ENCODE measurements at regions not wholly inside any gene's neighbourhood (a gene's known extent, or its start where the extent isn't known, plus 50 kb on each side); places are given as distances from the start of the nearest gene placed in this dataset.

DNA sequence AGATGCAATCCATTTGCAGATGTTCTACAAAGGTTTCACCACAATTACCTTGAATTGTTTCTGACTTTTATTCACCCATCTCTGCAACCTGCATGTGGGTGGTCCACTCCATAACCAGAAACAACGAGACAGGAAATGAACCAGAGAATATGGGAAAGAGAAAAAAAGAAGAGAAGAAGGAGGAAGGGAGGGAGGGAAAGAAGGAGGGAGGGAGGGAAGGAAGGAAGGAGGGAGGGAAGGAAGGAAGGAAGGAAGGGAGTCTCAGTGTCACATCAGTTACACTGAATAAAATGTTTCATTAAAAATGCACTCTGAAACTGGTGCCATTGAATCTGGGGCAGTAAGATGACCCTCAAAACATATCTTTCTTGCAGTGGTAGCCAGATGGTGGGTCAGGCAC lies 301.3 kb upstream of the MGMT start:
- Histone ChIP-seq H3K4me3 (ENCODE audit: low read depth, low read length, poor library complexity, severe bottlenecking) (no peak overlapping the region), H3K4me1 (ENCODE audit: insufficient read depth, low read length, severe bottlenecking) (no peaks in the 10 kb centered on the region), H3K27me3 (ENCODE audit: insufficient read depth, low read length) (no peaks in the 10 kb centered on the region), H3F3A (ENCODE audit: insufficient read depth, low read length) (no peaks in the 10 kb centered on the region), H4K20me1 (ENCODE audit: insufficient read depth, low read length) (no peaks in the 10 kb centered on the region), H3K9ac (ENCODE audit: low read length) (no peak overlapping the region), H3K9me3 (ENCODE audit: low read length) (no peaks in the 10 kb centered on the region), H3K9me2 (ENCODE audit: low read depth, low read length) (no peaks in the 10 kb centered on the region), H3K4me2 (ENCODE audit: low read length) (no peak overlapping the region), H2AFZ (ENCODE audit: low read length) (no peak overlapping the region), H3K36me3 (ENCODE audit: insufficient read depth, low read length) (no peaks in the 10 kb centered on the region), H3K79me2 (ENCODE audit: insufficient read depth, low read length) (no peaks in the 10 kb centered on the region), H3K27ac (ENCODE audit: low read depth, low read length, poor library complexity, severe bottlenecking) (no peak overlapping the region)
- TF ChIP-seq EZH2 (IDR thresholded peaks at IDR 0.05; ENCODE audit: borderline replicate concordance, low read length), result no peak
- TF ChIP-seq, protein P1, sequence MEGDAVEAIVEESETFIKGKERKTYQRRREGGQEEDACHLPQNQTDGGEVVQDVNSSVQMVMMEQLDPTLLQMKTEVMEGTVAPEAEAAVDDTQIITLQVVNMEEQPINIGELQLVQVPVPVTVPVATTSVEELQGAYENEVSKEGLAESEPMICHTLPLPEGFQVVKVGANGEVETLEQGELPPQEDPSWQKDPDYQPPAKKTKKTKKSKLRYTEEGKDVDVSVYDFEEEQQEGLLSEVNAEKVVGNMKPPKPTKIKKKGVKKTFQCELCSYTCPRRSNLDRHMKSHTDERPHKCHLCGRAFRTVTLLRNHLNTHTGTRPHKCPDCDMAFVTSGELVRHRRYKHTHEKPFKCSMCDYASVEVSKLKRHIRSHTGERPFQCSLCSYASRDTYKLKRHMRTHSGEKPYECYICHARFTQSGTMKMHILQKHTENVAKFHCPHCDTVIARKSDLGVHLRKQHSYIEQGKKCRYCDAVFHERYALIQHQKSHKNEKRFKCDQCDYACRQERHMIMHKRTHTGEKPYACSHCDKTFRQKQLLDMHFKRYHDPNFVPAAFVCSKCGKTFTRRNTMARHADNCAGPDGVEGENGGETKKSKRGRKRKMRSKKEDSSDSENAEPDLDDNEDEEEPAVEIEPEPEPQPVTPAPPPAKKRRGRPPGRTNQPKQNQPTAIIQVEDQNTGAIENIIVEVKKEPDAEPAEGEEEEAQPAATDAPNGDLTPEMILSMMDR (IDR thresholded peaks at IDR 0.05; ENCODE audit: low read length), result no peak

DNA sequence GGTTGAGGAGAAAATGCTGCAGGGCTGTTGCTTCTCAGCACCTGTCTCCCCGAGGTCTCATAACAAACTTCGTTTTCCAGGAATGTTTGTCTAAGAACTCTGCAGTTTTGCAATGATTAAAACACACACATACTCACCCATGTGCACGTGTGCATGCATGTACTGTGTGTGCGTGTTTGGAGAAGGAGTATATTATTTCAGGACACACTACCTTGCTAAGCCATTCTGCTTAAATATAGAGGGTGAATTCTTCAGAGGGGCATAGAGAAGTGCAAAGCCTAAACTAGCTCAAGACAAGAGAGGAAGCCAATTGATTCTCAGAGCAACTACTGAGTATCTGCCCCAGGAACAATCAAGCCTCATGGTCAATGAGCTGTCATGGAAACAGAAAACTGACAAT lies 298.4 kb upstream of the MGMT start:
- H3K27me3 ChIP-seq (ENCODE audit: insufficient read depth, low read length), result no peaks in the 10 kb centered on the region
- no peaks in the 10 kb centered on the region for H3K9me3 ChIP-seq (ENCODE audit: low read length)
- no peaks in the 10 kb centered on the region for H3K4me1 ChIP-seq (ENCODE audit: insufficient read depth, low read length, severe bottlenecking)
- H3K4me3 ChIP-seq (ENCODE audit: low read depth, low read length, poor library complexity, severe bottlenecking), result no peak overlapping the region
- H2AFZ ChIP-seq (ENCODE audit: low read length), result no peak overlapping the region
- no peak for TF ChIP-seq EZH2 (IDR thresholded peaks at IDR 0.05; ENCODE audit: borderline replicate concordance, low read length)
- TF ChIP-seq, protein P1 (IDR thresholded peaks at IDR 0.05; ENCODE audit: low read length), result no peak
- no peaks in the 10 kb centered on the region for H3K9me2 ChIP-seq (ENCODE audit: low read depth, low read length)
- H3K79me2 ChIP-seq (ENCODE audit: insufficient read depth, low read length), result no peaks in the 10 kb centered on the region
- no peak overlapping the region for H3K27ac ChIP-seq (ENCODE audit: low read depth, low read length, poor library complexity, severe bottlenecking)
- H4K20me1 ChIP-seq (ENCODE audit: insufficient read depth, low read length), result no peaks in the 10 kb centered on the region
- H3K4me2 ChIP-seq (ENCODE audit: low read length), result no peak overlapping the region
- H3K36me3 ChIP-seq (ENCODE audit: insufficient read depth, low read length), result no peaks in the 10 kb centered on the region
- no peak overlapping the region for H3K9ac ChIP-seq (ENCODE audit: low read length)
- H3F3A ChIP-seq (ENCODE audit: insufficient read depth, low read length), result no peaks in the 10 kb centered on the region

DNA sequence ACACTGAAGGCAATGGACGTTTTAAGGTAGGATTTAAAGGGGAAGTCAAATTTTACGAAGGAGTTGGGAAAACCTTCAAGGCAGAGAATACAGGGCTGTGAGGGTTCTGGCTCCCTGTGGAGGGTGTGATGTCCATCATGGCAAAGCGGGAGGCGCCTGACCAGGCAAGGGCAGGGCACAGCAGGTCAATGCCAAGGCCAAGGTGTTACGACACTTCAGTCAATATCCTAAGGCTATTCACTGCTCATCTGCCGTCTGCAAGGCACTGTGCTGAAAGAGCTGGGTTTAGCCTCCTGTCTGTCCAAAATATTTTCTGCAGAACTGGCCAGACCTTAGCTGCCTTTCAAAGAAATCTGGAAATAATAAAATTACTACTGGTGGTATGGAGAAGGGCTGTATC lies 297.9 kb upstream of the MGMT start:
- Histone ChIP-seq H3K9me2 (ENCODE audit: low read depth, low read length) (no peaks in the 10 kb centered on the region), H3K4me2 (ENCODE audit: low read length) (no peak overlapping the region), H3K27ac (ENCODE audit: low read depth, low read length, poor library complexity, severe bottlenecking) (no peak overlapping the region), H3K27me3 (ENCODE audit: insufficient read depth, low read length) (no peaks in the 10 kb centered on the region), H3F3A (ENCODE audit: insufficient read depth, low read length) (no peaks in the 10 kb centered on the region), H3K4me1 (ENCODE audit: insufficient read depth, low read length, severe bottlenecking) (no peaks in the 10 kb centered on the region), H3K9ac (ENCODE audit: low read length) (no peak overlapping the region), H3K4me3 (ENCODE audit: low read depth, low read length, poor library complexity, severe bottlenecking) (no peak overlapping the region), H3K79me2 (ENCODE audit: insufficient read depth, low read length) (no peaks in the 10 kb centered on the region), H3K9me3 (ENCODE audit: low read length) (no peaks in the 10 kb centered on the region), H4K20me1 (ENCODE audit: insufficient read depth, low read length) (no peaks in the 10 kb centered on the region), H3K36me3 (ENCODE audit: insufficient read depth, low read length) (no peaks in the 10 kb centered on the region), H2AFZ (ENCODE audit: low read length) (no peak overlapping the region)
- TF ChIP-seq, protein P1 (IDR thresholded peaks at IDR 0.05; ENCODE audit: low read length), result no peak
- no peak for TF ChIP-seq EZH2 (IDR thresholded peaks at IDR 0.05; ENCODE audit: borderline replicate concordance, low read length)
